Fibroblast of mammary gland (primary cell): ENCODE measurements at regions not wholly inside any gene's neighbourhood (a gene's known extent, or its start where the extent isn't known, plus 50 kb on each side); places are given as distances from the start of the nearest gene placed in this dataset.
A peak's percentile ranks its signal among the peaks of the same experiment; 100 is the strongest.
"Not testable (repeated sequence)": the region's sequence is repeated elsewhere in the genome, so short reads cannot be mapped to it uniquely, and the experiment has no call there.

Experiments used
- DNase-seq: peaks from one replicate; pipeline ENCODE4 v3.0.0-alpha.2; 2010; ENCODE audit warnings: low read depth
- H3K4me3 ChIP-seq: 2 replicates; pipeline ENCODE4 v1.5.1; 2011; ENCODE audit warnings: low read depth, mild to moderate bottlenecking, low read length, moderate library complexity; ENCODE audit not compliant: control insufficient read depth
- TF ChIP-seq, protein P1 (sequence below): conservative IDR thresholded peaks from 2 replicates; pipeline ENCODE4 v1.5.1; 2011; ENCODE audit warnings: low read depth, low read length, inconsistent platforms; ENCODE audit not compliant: control insufficient read depth, insufficient read depth

DNA sequence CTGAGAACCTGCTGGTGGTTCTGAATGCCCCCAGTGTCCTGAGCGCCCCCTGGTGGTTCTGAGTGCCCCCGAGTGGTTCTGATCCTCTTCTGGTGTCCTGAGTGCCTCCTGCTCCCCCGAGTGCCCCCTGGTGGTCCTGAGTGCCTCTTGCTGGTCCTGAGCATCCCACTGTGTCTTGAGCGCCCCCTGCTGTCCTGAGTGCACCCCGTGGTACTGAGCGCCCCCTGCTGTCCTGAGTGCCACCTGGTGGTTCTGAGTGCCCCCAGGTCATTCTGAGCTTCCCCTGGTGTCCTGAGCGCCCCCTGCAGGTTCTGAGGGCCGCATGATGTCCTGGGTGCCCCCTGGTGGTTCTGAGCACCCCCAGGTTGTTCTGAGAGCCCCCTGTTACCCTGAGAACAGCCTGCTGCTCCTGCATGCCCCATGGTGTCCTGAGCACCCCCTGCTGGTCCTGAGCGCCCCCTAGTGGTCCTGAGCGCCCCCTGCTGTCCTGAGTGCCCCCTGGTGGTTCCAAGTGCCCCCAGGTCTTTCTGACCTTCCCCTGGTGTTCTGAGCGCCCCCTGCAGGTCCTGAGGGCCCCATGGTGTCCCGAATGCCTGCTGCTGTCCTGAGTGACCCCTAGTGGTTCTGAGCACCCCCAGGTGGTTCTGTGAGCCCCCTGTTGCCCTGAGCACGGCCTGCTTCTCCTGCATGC is 1165.4 kb downstream of the TMEM121 start:
- no peak overlapping the region for H3K4me3 ChIP-seq
- DNase-seq, result no peak
- TF ChIP-seq, protein P1, sequence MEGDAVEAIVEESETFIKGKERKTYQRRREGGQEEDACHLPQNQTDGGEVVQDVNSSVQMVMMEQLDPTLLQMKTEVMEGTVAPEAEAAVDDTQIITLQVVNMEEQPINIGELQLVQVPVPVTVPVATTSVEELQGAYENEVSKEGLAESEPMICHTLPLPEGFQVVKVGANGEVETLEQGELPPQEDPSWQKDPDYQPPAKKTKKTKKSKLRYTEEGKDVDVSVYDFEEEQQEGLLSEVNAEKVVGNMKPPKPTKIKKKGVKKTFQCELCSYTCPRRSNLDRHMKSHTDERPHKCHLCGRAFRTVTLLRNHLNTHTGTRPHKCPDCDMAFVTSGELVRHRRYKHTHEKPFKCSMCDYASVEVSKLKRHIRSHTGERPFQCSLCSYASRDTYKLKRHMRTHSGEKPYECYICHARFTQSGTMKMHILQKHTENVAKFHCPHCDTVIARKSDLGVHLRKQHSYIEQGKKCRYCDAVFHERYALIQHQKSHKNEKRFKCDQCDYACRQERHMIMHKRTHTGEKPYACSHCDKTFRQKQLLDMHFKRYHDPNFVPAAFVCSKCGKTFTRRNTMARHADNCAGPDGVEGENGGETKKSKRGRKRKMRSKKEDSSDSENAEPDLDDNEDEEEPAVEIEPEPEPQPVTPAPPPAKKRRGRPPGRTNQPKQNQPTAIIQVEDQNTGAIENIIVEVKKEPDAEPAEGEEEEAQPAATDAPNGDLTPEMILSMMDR, result peak; percentile 12

DNA sequence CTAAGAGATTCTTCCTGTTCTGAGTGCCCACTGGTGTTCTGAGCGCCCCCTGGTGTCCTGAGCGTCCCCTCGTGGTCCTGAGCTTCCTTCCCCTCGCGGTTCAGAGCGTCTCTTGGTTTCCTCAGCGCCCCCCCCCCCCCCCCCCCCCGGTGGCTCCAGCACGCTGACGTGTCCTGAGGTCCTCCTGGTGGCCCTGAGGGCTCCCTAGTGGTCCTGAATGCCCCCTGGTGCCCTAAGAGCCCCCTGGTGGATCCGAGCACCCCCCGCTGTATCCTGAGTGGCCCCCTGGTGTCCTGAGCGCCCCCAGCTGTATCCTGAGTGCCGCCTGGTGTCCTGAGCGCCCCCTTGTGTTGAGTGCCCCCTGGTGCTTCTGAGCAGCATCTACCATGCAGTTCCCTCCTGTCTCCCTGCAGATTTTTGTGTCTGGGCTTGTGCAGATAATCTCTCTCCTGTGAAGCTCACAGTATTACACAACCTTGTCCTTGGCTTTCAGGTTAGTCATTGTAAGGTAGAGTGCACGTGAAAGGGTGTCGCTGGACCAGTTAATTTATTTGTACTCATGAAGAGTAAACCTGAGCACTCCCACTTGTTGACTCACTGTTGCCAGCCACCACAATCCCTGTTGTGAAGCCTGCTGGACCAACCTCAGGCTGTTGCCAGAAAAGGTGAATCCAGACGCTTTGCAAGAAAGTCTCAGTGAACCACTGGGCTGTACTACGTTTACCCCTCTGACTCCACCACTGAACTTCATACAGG is 1168.4 kb downstream of the TMEM121 start:
- no peak for DNase-seq
- H3K4me3 ChIP-seq, result no peak overlapping the region
- TF ChIP-seq, protein P1, result no peak

DNA sequence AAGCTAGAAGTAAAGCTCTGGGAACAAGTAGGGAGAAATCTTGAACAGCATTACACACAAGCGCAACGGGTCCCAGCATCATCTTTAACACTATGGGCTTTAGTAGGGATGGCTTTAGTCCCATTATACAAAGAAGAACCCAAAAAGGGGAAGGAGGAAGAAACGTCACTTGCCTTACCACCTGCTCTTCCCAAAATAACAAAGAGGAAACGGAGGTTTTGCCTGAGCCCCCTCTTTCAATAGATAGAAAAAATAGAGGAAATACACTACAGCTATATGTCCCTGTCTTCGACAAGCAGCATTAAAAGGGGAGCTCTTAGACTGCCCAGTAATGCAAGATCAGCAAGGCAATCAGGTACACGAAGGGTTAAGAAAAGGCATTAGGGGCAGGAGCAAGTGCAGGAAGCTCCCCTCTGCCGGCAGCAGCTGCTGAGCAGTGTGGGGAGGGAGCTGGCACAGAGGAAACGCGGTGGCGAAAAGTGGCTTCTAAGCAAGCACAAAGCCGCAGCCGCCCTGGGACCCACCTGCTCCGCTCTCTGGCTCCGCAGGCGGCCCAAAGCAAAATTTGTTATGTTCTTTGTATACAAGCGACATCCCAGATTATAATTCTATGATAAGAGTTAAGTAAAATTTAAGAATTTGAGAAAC is 1172.4 kb downstream of the TMEM121 start:
- H3K4me3 ChIP-seq, DNase-seq: not testable (repeated sequence)

DNA sequence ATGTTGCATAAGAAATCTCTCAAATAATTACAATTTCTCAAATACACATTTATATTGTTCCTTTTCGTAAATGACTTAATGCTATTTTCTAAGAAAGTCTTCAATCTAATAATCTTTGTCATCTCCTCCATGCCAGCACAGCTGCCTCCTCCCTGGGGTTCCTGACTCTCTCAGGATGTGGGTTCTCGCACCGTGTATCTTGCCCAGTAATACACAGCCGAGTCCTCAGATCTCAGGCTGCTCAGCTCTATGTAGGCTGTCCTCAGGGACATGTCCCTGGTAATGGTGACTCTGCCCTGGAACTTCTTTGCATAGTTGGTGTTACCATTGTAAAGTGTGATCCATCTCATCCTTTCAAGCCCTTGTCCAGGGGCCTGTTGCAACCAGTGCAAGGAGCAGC is 1177.3 kb downstream of the TMEM121 start:
- not testable (repeated sequence) for H3K4me3 ChIP-seq, DNase-seq

DNA sequence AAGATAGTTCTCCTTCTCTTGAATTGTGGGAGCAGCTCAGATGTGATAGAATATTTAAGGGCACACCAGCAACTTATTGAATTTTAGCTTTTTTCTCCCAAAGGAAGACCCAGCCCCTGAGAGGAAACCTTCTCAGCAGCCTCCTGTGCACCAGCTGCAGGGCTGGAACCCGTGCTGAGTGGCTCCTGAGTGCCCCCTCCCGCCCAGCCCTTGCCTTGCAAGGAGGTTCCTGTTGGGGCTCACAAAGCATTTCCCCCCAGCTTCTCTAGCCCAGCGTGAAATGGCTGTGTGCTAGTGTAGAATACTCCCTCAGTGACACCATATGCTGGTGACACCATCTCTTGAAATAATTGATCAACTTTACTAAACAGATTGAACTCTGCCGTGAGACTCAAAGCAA is 1180.1 kb downstream of the TMEM121 start:
- not testable (repeated sequence) for H3K4me3 ChIP-seq, DNase-seq

DNA sequence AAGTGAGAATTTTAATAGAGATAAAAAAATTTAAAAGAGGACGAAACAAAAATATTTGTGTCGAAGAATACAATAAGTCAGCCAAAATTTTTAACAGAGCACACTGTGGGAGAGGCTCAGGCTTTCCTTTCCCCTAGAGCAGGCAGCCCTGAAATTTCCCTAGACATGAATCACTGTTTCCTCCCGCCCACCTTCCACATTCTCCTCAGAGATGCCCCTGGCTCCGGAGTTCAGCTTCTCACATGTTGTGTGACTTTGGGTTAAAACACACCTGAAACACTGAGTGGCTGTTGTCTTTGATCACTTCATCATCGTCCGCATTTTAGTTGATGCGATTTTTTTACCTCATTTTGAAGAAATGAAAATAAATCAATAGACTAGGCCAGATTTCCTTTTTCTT is 1183.8 kb downstream of the TMEM121 start:
- DNase-seq, H3K4me3 ChIP-seq: not testable (repeated sequence)

DNA sequence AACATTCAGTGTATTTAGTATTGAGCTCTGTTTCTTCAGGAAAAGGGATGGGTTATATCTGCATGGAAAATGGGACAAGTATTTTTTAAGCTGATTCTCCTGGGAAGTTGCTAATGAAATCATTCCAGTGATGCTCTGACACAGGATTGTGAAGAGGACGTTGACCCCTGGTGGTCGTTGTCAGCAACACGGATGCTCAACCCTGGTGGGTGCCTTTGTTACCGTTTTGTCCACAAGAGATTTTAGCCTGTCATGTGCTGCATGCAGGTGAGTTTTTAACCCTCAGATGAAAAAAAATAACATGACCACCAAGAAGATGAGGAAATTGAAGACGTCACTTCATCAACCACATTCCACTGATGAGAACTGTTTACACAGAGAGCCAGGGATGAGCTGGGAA is 1186.1 kb downstream of the TMEM121 start:
- not testable (repeated sequence) for H3K4me3 ChIP-seq, DNase-seq

DNA sequence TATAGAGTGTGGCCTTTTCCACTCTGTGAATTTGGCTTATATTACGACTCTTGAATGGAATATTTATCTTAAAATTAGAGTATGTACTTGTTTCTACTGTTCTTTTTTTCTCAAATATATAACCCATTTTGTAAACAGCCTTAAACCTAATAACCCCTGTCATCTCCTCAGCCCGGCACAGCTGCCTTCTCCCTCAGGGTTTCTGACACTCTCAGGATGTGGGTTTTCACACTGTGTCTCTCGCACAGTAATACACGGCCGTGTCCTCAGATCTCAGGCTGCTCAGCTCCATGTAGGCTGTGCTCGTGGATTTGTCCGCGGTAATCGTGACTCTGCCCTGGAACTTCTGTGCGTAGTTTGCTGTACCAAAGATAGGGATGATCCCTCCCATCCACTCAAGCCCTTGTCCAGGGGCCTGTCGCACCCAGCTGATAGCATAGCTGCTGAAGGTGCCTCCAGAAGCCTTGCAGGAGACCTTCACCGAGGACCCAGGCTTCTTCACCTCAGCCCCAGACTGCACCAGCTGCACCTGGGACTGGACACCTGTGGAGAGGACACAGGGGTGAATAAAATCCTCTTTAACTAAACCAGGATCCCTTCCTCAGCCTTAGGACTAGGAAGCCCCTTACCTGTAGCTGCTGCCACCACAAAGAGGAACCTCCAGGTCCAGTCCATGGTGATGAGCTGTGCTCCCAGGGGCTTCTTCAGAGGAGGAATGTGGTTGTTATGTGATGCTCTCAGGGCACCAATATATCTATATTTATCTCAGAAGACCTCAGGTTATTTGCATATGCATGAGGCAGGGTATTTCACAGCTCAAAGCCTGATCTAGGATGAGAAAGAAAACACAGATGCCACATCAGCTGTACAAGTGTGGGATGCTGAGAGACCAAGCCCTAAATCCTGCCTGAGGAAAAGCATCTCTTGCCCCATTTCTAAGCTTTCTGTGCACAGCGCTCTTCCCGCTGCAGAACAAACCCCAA is 1188.4 kb downstream of the TMEM121 start:
- DNase-seq, H3K4me3 ChIP-seq: not testable (repeated sequence)

DNA sequence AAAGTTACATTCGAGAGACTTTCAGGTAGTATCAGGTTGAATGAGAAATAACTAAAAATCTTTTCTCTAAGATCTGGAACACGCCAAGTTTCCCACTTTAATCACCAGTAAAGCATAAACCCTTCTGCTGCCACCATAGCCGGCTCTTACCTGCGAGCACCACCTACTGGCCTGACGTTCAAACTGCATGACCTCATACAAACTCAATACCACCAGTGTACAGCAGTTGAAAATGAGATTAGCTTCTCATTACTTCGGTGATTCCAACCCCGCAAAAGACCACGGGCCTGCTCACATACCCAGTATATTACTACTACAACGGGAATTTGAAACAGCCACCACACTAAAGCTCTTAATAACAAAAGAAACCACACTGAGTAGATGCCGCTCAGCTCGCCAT is 1191.2 kb downstream of the TMEM121 start:
- not testable (repeated sequence) for H3K4me3 ChIP-seq, DNase-seq

DNA sequence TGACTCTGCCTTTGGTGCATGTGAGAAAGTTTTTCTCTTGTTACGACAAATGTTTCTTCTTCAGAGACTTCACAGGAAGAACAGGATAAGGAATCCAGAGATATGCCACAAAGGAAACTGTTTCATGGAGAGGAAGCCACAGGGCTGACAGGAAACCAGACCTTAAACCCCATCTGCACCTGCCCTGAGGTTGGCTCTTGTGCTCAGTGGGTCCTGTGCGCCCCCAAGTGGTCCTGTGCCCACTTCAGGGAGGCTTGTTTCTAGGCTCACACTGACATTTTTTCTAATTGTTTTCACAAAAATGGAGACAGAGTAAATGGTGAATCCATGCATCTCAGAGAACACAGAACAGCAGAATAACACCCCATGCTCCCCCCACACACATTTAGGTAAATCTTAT is 1193.5 kb downstream of the TMEM121 start:
- not testable (repeated sequence) for DNase-seq, H3K4me3 ChIP-seq

DNA sequence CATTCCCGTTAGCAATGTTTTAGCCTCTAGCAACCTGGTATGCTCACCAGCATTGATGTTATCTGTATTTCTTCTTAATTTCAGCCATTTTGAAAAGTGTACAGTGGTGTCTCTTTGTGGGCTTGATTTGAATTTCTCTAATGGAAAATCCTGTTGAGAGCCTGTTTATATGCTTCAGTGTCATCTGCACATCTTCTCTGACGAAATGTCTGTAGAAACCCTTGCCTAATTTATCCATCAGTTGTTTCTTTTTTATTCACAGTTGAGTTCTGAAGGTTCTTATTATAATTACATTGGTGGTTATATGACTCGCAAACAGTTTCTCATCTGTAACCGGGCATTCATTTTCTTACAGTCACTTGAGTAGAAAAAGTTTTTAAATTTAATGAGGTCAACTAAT is 1195.5 kb downstream of the TMEM121 start:
- not testable (repeated sequence) for H3K4me3 ChIP-seq, DNase-seq

DNA sequence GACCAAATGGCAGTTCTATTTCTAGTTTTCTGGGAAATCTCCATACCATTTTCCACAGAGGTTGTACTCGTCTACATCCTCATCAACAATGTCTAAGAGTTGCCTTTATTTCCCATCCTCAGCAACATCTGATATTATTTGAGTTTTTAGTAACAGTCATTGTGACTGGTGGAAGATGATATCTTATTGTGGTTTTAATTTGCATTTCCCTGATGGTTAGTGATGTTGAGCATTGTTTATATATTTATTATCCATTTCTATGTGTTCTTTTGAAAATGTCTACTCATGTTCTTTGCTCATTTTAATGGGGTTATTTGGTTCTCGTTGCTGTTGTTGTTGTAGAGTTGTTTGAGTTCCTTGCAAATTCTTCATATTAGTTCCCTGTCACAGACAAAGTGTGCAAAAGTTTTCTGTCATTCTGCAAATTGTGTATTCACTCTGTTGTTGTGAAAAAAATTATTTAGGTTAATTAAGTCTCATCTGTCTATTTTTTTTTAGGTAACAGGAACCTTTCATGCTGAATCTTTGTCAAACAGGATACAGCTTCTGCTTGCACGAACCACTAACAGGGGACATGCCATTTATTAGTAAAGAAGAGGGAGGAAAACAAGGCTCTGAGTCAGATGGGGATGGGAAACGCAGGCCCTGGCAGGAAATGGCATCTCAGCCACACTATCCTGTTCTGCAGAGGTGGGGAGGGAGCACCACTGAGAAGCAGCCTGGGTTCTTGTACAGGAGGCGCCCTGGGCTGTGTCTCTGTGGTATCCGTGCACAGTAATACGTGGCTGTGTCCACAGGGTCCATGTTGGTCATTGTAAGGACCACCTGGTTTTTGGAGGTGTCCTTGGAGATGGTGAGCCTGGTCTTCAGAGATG is 1196.7 kb downstream of the TMEM121 start:
- DNase-seq, H3K4me3 ChIP-seq: not testable (repeated sequence)

DNA sequence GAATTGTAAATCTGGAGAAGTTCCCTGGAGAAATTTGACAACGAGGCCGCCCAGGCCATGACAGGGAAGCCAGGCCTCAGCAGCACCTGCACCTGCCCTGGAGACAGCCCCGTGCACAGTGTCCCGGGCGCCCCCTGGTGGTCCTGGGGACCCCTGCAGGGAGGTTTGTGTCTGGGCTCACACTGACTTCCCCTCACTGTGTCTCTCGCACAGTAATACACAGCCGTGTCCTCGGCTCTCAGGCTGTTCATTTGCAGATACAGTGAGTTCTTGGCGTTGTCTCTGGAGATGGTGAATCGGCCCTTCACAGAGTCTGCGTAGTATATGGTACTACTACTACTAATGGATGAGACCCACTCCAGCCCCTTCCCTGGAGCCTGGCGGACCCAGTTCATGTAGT is 1201.6 kb downstream of the TMEM121 start:
- not testable (repeated sequence) for DNase-seq, H3K4me3 ChIP-seq
